PC-9 (cell line): ENCODE measurements at regions not wholly inside any gene's neighbourhood (a gene's known extent, or its start where the extent isn't known, plus 50 kb on each side); places are given as distances from the start of the nearest gene placed in this dataset.
"Not testable (repeated sequence)": the region's sequence is repeated elsewhere in the genome, so short reads cannot be mapped to it uniquely, and the experiment has no call there.

Experiments used
- CTCF ChIP-seq: fragments of 200-600 bp; sonication (generic); conservative IDR thresholded peaks from 2 replicates; pipeline ENCODE4 v1.6.1; 2017; ENCODE audit warnings: mixed run types, antibody characterized with exemption, mild to moderate bottlenecking, moderate library complexity
- EZH2 ChIP-seq: fragments of 200-600 bp; sonication (generic); IDR thresholded peaks from 2 replicates; pipeline ENCODE4 v1.8.0; 2017; ENCODE audit warnings: antibody characterized with exemption, low read depth

- not testable (repeated sequence) for TF ChIP-seq CTCF, EZH2
Observed at GRCh38 chr9:42757251-42757650, 573.8 kb downstream of the SPATA31A6 start.
